K562 (cell line): ENCODE measurements at regions not wholly inside any gene's neighbourhood (a gene's known extent, or its start where the extent isn't known, plus 50 kb on each side); places are given as distances from the start of the nearest gene placed in this dataset.

ENCODE experiments used
- BRCA1 ChIP-seq, 2 experiments: fragments of 450-650 bp in 1 of 2; sonication (generic) in 1 of 2; formaldehyde crosslinking in 1 of 2; IDR thresholded peaks; 2 replicates each; pipeline versions ENCODE4 v1.5.0 to v1.6.1; 2017 to 2020; ENCODE audit warnings: mild to moderate bottlenecking in 1 of 2, missing genetic modification reagents in 1 of 2
- CREM ChIP-seq: IDR thresholded peaks from 2 replicates; pipeline ENCODE4 v1.6.1; 2014; ENCODE audit warnings: antibody characterized with exemption, low read depth
- FOS ChIP-seq: IDR thresholded peaks from 3 replicates; pipeline ENCODE4 v1.6.1; 2011; ENCODE audit not compliant: insufficient read length; ENCODE audit errors: extremely low read depth
- HDAC3 ChIP-seq: fragments of 450-650 bp; IDR thresholded peaks from 2 replicates; pipeline ENCODE4 v1.6.1; 2018; ENCODE audit warnings: borderline replicate concordance, mild to moderate bottlenecking, moderate library complexity; ENCODE audit not compliant: partially characterized antibody
- KLF16 ChIP-seq: IDR thresholded peaks from 2 replicates; pipeline ENCODE4 v1.6.1; 2016; ENCODE audit warnings: antibody characterized with exemption
- MTA3 ChIP-seq: fragments of 450-650 bp; formaldehyde crosslinking; IDR thresholded peaks from 2 replicates; pipeline ENCODE4 v1.6.1; 2017; ENCODE audit warnings: mild to moderate bottlenecking, borderline replicate concordance
- TF ChIP-seq, protein P1 (sequence below): sonication (generic); formaldehyde crosslinking; IDR thresholded peaks from 2 replicates; pipeline ENCODE4 v1.8.1; 2022; ENCODE audit warnings: missing genetic modification reagents

DNA sequence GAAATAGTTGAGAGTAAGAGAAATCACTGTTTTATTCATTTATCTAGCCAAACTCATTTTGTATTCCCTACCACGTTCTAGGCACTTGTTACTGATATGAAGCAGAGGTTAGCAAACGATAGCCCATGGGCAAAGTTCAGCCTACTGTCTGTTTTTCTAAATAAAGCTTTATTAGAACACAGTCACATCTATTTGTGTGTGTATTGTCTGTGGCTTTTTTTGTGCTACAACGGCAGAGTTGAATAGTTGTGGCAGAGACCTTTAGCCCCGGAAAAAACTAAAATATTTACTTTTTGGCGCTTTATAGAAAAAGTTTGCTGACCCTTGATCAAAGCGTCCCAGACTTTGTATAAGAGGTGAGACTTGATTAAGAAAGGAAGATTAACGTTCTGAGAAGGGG lies 289.1 kb upstream of the CFAP20DC start:
- TF ChIP-seq CREM (no peak), BRCA1 (IDR thresholded peaks at IDR 0.05) (no peak), BRCA1 (CRISPR knock-in tag; IDR thresholded peaks at IDR 0.05) (no peak), FOS (no peak), MTA3 (no peak), KLF16 (no peak), HDAC3 (no peak)
- TF ChIP-seq, protein P1, sequence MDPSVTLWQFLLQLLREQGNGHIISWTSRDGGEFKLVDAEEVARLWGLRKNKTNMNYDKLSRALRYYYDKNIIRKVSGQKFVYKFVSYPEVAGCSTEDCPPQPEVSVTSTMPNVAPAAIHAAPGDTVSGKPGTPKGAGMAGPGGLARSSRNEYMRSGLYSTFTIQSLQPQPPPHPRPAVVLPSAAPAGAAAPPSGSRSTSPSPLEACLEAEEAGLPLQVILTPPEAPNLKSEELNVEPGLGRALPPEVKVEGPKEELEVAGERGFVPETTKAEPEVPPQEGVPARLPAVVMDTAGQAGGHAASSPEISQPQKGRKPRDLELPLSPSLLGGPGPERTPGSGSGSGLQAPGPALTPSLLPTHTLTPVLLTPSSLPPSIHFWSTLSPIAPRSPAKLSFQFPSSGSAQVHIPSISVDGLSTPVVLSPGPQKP (CRISPR knock-in tag) = no peak
